HG03066 (cell line): ENCODE measurements at regions not wholly inside any gene's neighbourhood (a gene's known extent, or its start where the extent isn't known, plus 50 kb on each side); places are given as distances from the start of the nearest gene placed in this dataset.

Experiments
- ATAC-seq: cut with Tn5 transposase; IDR thresholded peaks from one replicate; pipeline ENCODE4 v1.9.1; 2021; ENCODE audit warnings: low read depth; ENCODE audit not compliant: unreplicated experiment

DNA sequence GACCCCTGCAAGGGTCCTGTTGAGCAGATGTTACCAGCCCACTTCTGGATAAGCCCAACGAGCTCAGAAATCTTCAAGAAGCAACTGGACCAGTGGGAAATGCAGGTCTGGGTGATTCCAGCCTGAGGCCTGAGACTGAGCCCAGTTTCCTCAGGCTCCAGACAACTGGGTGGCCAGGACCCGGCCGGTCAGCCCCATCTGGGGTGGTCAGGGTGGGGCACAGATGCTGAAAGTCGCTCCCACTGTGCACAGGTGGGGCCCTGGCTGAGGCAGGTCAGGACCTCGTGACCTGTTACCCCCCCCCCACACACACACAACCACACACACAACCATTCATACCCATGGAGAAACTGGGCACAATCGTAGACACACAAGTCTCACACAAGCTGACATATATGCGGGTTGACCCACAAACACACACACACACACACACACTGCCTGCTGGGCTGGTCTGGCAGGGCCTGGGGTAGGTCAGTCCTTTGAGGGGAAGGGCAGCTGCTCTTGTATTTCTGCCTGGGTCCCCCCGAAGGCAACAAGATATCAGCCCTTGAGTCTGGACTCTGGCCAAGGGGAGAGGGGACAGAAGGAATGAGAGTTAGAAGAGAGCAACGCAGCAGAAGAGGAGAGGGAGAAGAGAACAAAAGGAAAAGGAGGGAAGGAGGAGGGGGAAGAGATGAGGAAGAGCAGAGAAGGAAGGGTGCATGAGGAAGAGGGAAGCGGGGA is 99.0 kb upstream of the CDH5 start:
- ATAC-seq: no peak

- ATAC-seq: no peak
Observed at GRCh38 chr16:66266436-66267291, 99.8 kb upstream of the CDH5 start.

GRCh38 chr16:66265556-66266141 is 100.8 kb upstream of the CDH5 start:
- ATAC-seq: no peak

DNA sequence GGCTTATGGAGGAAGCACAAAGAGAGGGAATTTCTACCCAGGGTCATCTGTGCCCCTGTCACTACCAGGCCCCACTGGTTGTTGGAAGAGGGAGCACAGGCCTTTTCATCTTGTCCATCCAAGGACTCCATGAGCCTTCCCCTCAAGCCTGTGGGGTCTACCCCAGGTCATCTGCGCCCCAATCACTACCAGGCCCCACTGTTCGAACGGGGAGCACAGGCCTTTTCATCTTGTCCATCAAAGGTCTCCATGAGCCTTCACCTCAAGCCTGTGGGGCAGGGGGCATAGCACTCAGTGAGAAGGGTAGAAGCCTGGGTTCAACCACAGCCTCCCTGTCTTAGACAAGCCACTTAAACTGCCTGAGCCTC is 101.5 kb upstream of the CDH5 start:
- ATAC-seq: no peak

DNA sequence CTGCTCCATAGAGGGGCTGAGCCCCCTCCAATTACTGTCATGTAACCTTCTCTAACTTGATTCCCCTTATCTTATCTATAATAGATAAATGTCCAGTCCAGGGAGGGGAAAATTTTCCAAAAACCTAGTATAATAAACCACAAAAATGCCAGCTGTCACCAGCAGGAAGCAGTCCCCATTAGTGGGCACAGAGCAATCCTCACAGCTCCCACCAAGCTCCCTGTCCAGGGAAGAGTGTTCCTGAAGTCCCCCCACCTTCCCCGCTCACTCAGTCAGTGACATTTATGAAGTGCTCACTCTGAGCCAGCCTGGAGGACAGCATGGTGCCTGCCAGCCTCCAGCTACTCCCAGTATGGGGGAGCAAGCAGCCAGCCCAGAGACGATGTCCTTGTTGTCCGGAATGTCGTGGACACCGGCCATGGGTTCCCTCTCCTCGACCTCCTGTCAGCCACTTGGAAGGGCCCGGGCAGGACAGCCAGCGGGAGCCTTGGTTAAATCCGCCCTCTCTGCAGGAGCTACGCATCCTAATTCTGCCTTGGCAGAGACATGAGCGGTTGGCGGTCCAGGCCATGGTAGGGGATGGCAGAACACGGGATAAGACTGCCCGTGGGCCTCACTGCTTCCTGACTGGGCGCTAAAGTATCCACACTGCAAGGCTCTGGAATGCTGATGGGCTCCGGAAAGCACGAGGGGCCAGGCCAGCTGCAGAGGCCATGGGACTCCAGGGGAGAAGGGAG is 102.0 kb upstream of the CDH5 start:
- no peak for ATAC-seq

- ATAC-seq: no peak
Observed at GRCh38 chr16:66263973-66264310, 102.5 kb upstream of the CDH5 start.

GRCh38 chr16:66263168-66263972 is 103.1 kb upstream of the CDH5 start:
- ATAC-seq: no peak

DNA sequence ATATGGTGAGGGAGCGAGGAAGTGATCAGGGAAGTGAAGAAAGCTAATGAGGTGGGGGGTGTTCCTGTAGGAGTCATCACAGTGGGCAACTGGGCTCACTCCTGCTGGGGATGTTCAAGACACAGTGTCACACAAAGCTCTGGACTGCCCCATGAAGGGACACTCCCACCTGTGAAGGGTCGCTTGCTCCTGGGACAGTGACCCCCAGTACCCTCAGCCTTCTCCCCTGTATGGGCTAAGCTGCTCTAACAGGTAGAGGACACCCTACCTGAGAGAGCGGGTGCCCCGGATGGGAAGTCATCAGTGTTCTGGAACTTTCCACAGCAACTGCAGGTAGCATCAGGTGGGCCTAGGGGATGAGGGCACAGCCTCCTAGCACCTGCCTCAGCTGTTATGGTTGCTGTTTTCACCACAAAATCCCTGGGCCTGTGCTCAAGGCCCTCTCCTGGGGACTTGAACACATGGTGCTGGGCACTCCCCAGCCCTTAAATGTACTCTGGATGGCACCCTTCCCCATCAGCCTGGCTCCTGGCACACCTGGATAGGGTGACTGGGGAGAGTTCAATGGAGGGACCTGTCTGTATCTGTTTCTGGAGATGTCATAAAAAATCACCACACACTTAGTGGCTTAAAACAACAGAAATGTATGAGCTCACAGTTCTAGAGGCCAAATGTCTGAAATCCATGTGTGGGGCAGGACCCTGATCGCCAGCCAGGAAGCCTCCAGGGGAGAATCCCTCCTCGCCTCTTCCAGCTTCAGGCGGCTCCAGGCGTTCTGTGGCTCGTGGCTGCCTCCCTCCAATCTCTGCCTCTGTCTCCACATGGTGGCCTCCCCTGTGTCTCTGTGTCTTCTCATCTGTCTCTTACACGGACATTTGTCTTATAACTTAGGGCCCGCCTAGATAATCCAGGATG is 104.0 kb upstream of the CDH5 start:
- ATAC-seq: no peak

GRCh38 chr16:66261826-66262225 is 104.7 kb upstream of the CDH5 start:
- no peak for ATAC-seq

- no peak for ATAC-seq
Observed at GRCh38 chr16:66260522-66261254, 105.8 kb upstream of the CDH5 start.

GRCh38 chr16:66258916-66259845 is 107.3 kb upstream of the CDH5 start:
- ATAC-seq: no peak

- no peak for ATAC-seq
Observed at GRCh38 chr16:66256919-66257318, 109.6 kb upstream of the CDH5 start.

- no peak for ATAC-seq
Observed at GRCh38 chr16:66255647-66256046, 110.8 kb upstream of the CDH5 start.

- no peak for ATAC-seq
Observed at GRCh38 chr16:66254751-66255150, 111.7 kb upstream of the CDH5 start.

- ATAC-seq: no peak
Observed at GRCh38 chr16:66254106-66254505, 112.4 kb upstream of the CDH5 start.

DNA sequence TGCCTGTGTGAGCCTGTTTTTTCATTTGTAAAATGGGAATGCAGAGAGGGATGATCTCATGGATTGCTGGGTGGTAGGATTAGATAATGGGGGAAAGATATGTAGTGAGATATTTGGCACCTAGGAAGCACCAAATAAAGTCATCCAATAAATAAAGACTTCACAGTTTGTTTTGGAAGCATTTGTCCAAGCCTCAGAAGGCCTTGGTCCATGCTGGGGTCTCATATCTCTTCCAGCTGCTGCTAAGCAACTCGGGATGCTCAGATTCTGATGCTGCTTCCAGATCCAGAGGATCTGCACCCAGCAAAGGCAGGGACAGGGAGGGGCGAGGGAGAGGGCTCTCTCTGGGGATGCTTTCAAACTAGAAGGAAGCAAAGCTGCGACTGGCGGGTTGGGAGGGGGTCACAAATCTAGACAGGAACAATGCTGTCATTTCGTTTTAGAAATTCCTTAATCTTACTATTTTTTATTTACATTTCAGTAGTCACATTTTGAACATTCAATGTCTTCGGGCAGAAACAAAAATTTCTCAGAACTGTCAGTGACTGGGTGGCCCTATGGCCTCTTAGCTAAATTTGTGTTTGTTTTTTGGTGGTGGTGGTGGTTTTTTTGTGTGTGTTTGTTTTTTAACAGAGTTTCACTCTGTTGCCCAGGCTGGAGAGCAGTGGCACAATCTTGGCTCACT is 114.9 kb upstream of the CDH5 start:
- ATAC-seq: no peak
